ENCODE measurements at regions not wholly inside any gene's neighbourhood (a gene's known extent, or its start where the extent isn't known, plus 50 kb on each side); places are given as distances from the start of the nearest gene placed in this dataset.

- Histone ChIP-seq H3K27ac (ENCODE audit: low read depth, low read length) (no peak overlapping the region), H3K79me2 (ENCODE audit: control insufficient read depth in 1 of 2, insufficient read depth in 2 of 2, low read length in 2 of 2) (no peaks in the 10 kb centered on the region), H2BK12ac (ENCODE audit: low read depth, low read length) (no peak overlapping the region), H3K18ac (ENCODE audit: extremely low read depth, low read length) (no peak overlapping the region), H4K91ac (replicated peaks; ENCODE audit: insufficient read length, low read length) (no peak overlapping the region), H3K4ac (replicated peaks; ENCODE audit: insufficient read length, low read depth, low read length) (no peak overlapping the region), H3K23me2 (ENCODE audit: low read depth, low read length) (no peaks in the 10 kb centered on the region), H3K14ac (ENCODE audit: insufficient read length) (no peak overlapping the region), H3K36me3 (ENCODE audit: control insufficient read depth in 2 of 4, insufficient read depth in 4 of 4, low read length in 3 of 4) (no peaks in the 10 kb centered on the region), H3K56ac (replicated peaks; ENCODE audit: insufficient read length, low read depth, low read length) (no peak overlapping the region), H2AK5ac (ENCODE audit: low read depth, low read length) (no peak overlapping the region), H2BK120ac (replicated peaks; ENCODE audit: low read depth, low read length) (no peak overlapping the region), H2AFZ (ENCODE audit: low read length) (no peak overlapping the region), H2BK20ac (ENCODE audit: low read length) (no peak overlapping the region), H3K4me3 (ENCODE audit: extremely low read depth in 1 of 4, insufficient read depth in 2 of 4, low read depth in 3 of 4, low read length in 4 of 4) (no peak overlapping the region), H3K79me1 (ENCODE audit: low read depth, low read length) (no peaks in the 10 kb centered on the region), H3K4me1 (replicated peaks in 1 of 4; ENCODE audit: control insufficient read depth in 3 of 4, insufficient read depth in 4 of 4, low read length in 3 of 4) (peaks cover 0 to 4% (median 0%) of the 10 kb centered on the region in 4 experiments; a peak in 2 of 7 replicates), H4K8ac (ENCODE audit: extremely low read depth, insufficient read depth, low read length) (no peak overlapping the region), H3K4me2 (ENCODE audit: insufficient read depth in 1 of 2, low read depth in 2 of 2, low read length in 2 of 2) (no peak overlapping the region), H2BK5ac (ENCODE audit: low read depth, low read length) (no peak overlapping the region), H3K9me3 (ENCODE audit: insufficient read depth in 2 of 2, low read depth in 1 of 2, low read length in 1 of 2) (no peaks in the 10 kb centered on the region), H4K20me1 (replicated peaks in 1 of 2; ENCODE audit: control insufficient read depth in 1 of 2, insufficient read depth in 2 of 2, low read length in 2 of 2) (no peaks in the 10 kb centered on the region), H3K9ac (replicated peaks in 1 of 4; ENCODE audit: extremely low read depth in 1 of 4, low read depth in 3 of 4, low read length in 3 of 4) (no peak overlapping the region), H2BK15ac (ENCODE audit: low read length) (no peak overlapping the region), H4K5ac (ENCODE audit: insufficient read length, low read depth, low read length) (no peak overlapping the region), H3K23ac (ENCODE audit: insufficient read length) (no peak overlapping the region), H3K27me3 (replicated peaks in 1 of 4; ENCODE audit: control insufficient read depth in 3 of 4, extremely low read depth in 1 of 4, insufficient read depth in 3 of 4, low read length in 3 of 4) (no peaks in the 10 kb centered on the region)
- FAIRE-seq (peak; percentile 24), DNase-seq (ENCODE audit: low read depth in 1 of 2, low spot score in 2 of 2) (no peak)
- CTCF ChIA-PET (ENCODE audit: partially characterized antibody), result interaction anchor here (0.6 to 1.5 kb wide), 7 partner anchors 9 to 1996 kb away, joined by 3 to 5 read pairs (median 3); no protein-coding TSS in a partner anchor
- POLR2A ChIA-PET (ENCODE audit: partially characterized antibody), result no interaction called here
- WGBS, 2 experiments (ENCODE audit: extremely low coverage in 1 of 2, insufficient coverage in 1 of 2, insufficient read length in 1 of 2, insufficient replicate concordance in 2 of 2, low coverage in 1 of 2, low lambda C conversion rate in 2 of 2, missing lambda C conversion rate in 1 of 2), result 87% methylated on average over 3 of the region's 3 CpGs; no CpG with 5 or more reads in 1 of the 2 experiments
- TF ChIP-seq USF2 (IDR thresholded peaks at IDR 0.05; ENCODE audit: low read length), result no peak
- no peak for TF ChIP-seq KDM5A (IDR thresholded peaks at IDR 0.05; ENCODE audit: low read length)
- TF ChIP-seq CTCF (IDR thresholded peaks at IDR 0.05; ENCODE audit: control extremely low read depth in 1 of 3, insufficient read depth in 1 of 3, low read depth in 1 of 3, low read length in 3 of 3), result peak in 1 of 3 experiments; percentile 19; a peak in 2 of 4 replicates
- no peak for TF ChIP-seq SP1 (IDR thresholded peaks at IDR 0.05; ENCODE audit: low read depth, low read length)
- TF ChIP-seq RAD21 (IDR thresholded peaks at IDR 0.05 in 1 of 2, conservative IDR thresholded peaks at IDR 0.05 in 1 of 2; ENCODE audit: low read depth in 2 of 2, low read length in 2 of 2), result peak; percentile 65 to 67
- no peak for TF ChIP-seq CHD2 (IDR thresholded peaks at IDR 0.05; ENCODE audit: low read length)
- no peak for TF ChIP-seq POU5F1 (IDR thresholded peaks at IDR 0.05; ENCODE audit: low read depth, low read length)
- no peak for TF ChIP-seq SP2 (IDR thresholded peaks at IDR 0.05; ENCODE audit: low read length)
- TF ChIP-seq KDM4A (IDR thresholded peaks at IDR 0.05; ENCODE audit: low read depth, low read length, severe bottlenecking), result no peak
- TF ChIP-seq HDAC2 (IDR thresholded peaks at IDR 0.05; ENCODE audit: borderline replicate concordance in 1 of 2, low read depth in 2 of 2, low read length in 2 of 2), result no peak
Measured at GRCh38 chr5:18113721-18114120, 479.5 kb downstream of the TAF11L14 start.

All from H1 (cell line).